GOT3 (cell line): ENCODE measurements at regions not wholly inside any gene's neighbourhood (a gene's known extent, or its start where the extent isn't known, plus 50 kb on each side); places are given as distances from the start of the nearest gene placed in this dataset.

Experiments
- DNase-seq: peaks from one replicate; lab custom pipeline; 2025; ENCODE audit warnings: mixed read lengths; lab: John Stamatoyannopoulos, UW

DNA sequence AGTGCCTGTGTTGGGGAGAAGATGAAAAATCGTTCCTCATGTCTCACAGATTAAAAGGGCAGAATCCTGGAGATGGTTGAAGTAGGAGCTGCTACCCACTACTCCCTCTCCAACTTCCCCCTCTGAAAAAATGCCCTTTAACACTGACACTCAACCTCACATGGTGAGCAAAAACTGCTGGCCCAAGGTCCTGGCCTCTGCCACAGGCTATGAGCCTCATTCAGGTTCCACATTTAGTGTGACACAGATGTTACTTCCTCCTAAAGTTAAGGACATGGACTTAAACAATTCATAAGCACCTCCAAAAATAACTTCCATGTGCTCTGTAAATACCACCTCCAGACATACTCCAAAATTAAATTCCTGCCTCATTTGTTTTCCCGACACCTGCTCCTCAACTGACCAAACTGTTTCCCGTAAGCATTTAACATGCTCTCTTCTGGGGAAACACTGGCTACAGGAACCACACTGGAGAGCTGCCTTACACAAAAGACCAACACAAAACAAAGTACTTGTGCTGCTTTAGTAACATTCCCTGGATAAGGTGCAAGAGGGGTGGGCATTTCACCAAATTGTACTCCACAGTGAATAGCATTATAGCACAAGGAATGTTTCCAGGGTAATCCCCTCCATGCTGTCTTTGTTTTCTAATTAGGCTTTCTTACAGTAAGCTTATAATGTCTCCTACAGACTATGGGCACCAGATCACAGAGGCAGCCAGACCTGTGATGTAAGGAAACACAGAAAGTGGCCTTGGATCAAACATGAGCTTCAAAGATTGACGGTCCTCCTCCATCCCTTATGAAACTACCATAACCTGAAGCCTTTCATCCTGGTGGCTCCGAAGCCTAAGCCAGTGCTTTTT lies 57.0 kb downstream of the PHLDA1 start:
- no peak for DNase-seq

DNA sequence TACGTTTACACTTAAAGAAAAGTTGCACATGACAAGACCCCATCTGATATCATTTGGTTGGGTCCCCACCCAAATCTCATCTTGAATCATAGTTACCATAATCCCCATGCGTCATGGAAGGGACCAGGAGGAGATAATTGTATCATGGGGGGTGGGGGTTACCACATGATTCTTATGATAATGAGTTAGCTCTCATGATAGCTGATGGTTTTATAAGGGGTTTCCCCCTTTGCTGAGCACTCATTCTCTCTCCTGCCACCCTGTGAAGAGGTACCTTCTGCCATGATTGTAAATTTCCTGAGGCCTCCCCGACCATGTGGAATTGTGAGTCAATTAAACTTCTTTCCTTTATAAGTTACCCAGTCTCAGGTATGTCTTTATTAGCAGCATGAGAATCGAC lies 60.3 kb downstream of the PHLDA1 start:
- no peak for DNase-seq

DNA sequence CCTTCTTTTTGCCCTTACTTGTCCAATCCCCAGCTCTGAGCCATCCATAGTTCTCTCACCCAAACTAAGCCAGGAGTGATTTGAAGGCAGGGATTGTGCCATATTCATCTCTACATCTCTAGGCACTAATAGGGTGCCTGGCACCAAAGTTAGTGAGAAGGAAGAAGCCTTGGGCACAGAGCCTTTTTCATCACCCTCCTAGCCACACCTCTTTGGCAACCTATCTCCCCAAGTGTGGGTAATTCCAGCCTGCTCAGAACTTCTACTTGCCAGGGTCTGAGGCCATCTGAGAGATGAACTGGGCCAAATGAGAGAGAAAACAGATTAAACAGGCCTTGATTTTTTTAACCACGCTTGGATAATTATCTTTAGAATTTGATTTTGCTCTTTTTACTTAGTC lies 61.3 kb downstream of the PHLDA1 start:
- DNase-seq: no peak

DNA sequence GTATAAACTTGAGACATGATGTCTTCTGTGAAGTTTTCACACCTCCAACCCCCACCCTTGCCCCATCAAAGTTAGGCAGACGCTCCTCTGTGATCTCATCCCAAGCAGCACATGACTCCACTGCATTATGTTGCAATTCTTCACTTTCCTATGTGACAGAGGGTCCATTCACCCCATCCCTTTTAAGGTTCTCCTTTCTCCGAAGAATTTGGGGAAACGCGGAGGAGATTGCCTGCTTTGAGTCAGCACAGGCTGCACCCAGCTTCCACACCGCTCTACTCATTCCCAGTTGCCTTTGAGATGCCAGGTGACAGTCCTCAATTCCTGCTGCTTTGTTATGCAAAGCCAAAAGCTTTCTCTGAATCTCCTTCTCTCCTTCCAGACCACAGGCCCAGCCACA lies 61.8 kb downstream of the PHLDA1 start:
- DNase-seq: no peak

DNA sequence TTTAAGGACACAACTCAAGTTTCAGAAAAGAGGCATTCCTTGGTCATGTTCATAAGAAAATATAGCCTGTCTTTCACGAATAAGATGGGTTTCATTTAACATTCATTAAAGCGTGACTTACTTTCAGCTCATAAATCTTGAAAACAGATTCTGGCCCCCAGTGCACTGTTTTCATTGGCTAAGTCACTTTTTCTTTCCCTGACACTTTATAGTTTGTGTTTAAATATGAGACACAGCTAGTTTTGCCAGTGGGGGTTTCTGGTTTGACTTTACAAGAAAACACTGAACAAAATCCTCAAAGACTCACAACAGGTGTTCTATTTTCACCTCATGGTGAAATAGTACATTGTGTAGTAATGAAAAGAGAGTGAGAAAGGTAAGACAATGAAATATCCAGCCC lies 65.9 kb downstream of the PHLDA1 start:
- DNase-seq: no peak

DNA sequence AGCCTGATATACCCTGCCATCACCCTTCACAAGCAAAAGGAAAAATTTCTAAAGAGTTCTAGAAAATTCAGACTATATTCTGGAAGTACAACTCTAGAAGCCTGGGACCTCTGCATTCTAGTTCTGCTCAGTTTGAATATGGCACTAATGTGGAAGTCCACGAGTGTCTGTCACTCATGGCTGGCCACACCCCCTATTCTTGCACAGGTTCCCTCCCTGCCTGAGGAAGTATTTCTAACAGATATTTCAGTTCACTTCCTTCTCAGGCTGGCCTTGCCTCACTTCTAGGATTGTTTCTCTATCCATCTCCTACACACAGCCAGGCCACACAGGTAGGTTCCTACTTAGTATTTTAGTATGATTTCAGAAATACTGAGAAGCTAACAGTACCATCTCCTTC lies 67.4 kb downstream of the PHLDA1 start:
- DNase-seq: no peak

DNA sequence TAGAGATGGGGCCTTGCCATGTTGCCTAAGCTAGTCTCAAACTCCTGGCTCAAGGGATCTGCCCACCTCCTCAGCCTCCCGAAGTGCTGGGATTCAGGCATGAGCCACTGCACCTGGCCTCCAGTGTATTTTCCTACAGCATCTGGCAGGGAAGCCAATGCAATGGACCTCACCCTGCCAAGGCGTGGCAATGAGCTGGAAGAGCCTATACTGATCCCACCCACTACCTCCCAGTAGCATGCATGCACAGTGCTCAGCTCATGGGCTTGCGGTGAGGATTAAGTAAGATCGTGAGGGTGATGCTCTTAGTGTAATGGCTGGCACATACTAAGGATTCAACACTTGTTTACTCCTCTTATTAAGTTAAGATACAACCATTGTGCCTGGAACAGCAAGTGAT lies 69.7 kb downstream of the PHLDA1 start:
- no peak for DNase-seq

DNA sequence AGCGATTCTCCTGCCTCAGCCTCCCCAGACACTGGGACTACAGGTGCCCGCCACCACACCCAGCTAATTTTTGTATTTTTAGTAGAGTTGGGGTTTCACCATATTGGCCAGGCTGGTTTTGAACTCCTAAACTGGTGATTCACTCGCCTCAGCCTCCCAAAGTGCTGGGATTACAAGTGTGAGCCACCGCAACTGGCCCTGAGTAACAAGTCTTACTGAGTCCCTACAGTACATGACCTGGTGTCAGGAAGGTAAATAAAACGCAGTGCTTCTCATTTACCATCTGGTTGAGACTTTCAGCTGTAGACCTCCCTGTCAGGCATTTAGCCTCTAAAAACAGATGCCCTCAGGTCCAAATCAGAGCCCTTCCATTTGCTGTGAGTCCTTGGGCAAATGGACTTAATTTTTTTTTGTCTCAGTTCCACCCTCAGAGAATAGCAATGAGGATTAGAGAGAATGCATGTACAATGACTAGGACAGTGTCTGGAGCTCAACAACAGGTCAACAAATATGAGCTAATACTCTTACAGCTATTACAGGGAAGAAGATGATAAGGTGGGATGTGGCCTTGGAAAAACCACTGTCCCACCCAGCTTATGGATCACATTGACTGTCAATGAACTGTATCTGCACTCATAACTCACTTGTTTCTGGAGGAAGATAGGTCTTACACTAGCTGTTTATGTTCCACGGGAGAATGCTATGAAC lies 70.5 kb downstream of the PHLDA1 start:
- DNase-seq: no peak

DNA sequence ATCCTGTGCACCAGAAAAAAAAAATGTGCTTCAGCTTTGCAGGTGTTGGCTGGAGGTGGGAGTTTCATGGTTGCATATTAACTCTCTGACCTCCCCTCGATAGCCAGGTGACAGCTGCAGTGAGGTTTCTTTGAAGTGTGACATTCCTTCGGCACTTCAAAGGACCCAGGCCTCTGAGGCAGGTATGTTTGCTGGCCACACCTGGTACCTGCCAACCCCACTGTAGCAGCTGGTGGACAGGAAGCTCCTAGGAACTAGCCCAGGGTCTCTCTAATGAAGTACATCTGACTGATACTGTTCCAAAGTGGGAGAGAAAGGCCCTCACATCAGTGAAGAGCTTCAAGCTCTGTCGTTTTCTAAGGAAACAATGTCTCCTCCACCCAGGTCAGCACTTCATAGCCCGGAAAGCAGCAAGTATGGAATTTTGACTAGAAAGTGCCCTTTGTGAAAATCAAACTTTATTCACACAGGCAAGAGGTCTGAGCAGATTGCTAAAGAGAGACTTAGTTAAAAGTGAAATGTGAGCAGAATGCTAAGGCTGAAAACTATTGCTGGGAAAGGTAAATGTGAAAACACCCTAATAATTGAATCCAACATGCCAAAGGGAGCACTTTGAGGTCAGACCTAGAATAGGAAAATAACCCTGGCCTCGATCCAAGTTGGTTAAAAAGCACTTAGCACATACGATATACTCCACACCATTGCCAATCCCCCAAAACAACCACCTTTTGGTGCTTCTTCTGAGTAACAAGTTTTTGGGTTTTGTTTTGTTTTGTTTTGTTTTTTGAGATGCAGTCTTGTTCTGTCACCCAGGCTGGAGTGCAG lies 71.3 kb downstream of the PHLDA1 start:
- DNase-seq: no peak

DNA sequence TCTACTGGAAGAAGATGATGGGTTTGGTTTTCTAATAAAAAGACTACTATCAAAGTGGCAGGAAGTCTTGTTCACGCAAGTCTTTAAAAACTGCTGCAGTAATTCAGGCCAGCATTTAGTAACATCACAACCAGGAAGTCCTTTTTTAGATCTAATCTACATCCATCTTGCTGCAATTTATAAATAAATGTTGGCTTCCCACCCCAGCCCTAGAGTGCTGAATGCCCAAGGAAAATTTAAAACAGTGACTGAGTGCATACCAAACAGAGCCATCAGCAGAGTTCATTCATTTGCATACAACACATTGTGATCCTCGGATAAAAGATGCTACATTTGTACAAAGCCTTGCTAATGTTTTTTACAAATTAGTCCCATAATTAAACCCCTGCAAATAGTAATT lies 72.1 kb downstream of the PHLDA1 start:
- no peak for DNase-seq

DNA sequence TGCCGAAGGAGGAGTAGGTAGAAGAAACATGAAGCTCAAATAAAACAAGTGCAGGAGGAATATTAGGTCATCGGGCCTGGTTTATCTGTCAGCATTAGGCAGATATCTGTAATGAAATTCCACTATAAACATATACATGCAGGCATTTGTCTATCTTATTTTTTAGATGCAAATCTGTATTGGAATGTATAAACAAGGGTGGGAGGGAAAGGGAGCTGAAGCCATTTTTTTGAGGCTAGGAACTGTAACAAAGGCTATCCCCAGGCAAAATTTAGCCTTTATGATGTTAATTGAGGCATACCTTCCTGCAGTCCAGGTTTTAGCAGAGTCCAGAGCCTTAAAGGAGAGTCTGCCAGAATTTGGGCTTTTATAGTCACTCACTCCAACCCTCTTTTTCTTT lies 72.5 kb downstream of the PHLDA1 start:
- no peak for DNase-seq

DNA sequence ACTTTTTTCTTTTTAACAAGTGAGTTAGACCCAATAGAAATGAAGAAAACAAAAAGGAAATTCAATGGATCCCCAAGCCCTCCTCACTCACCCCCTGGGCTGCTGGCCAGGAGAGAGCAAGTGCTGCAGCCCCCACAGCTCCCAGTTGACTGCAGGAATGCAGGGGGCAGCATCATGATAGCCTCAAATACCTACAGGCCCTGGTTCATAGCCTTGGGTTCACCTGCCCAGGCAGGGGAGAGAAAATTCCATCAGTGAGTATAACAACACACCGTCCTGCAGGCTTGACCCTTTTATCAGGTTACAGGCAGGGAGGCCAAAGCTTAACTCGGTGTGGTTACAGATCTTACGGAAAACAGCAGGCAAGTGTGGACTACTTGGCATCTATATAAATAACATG lies 76.3 kb downstream of the PHLDA1 start:
- no peak for DNase-seq

DNA sequence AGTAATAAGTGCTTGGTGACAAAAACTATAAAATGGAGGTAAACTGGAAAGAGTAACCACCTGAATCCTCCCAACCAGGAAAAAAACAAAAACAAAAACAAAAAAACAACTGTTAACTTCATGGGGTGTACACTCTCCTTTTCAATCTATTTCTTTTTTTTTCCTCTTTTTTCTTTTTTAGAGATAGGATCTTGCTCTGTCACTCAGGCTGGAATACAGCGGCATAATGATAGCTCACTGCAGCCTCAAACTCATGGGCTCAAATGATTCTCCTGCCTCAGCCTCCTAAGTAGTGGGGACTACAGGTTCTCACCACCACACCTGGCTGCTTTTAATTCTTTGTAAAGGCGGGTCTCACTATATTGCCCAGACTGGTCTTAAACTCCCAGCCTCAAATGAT lies 76.8 kb downstream of the PHLDA1 start:
- DNase-seq: no peak

DNA sequence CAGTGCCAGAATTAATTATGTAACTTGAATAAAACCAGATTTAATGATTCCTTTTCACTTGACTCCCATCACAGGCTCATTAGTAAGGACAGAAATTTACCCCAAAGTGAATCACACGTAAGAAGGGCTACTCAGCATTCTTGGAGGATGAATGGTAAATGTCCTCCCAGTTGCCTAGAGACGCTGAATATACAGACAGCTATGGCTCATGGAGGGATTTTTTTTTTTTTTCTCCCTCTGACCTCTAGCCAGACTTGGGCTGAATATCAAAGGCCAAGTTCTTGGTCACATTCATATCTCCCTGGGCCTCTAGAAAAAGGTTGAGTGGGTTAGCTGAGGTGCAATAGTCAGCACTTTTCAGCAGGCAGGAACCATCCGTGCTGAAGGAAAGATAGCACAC lies 77.5 kb downstream of the PHLDA1 start:
- DNase-seq: no peak

DNA sequence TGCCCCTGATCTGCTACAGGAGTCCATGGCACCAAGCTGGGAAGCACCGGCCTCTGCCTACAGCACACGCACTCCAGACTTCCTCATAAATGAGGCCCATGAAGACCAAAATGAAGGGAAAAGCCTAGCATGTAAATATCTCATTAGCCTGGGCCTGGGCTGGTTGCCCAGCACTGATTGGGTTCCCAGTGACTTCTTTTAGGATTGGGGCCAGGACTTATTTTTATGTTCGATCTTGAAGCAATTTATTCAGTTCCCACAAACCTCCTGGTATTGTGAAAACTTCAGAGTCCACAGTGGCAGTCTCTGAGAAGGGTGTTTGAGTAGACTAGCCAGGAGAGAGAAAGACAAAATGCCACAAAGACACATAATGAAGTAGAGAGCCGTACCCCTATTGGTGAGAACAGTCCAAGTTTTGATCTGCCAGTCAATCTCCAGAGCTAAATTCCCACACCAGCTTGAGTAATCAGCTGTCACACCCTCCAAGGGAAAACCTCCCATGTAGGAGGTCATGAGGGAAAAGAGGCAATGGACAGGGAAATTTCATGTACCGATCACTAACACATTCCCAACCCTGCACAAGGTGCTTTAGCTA lies 78.2 kb downstream of the PHLDA1 start:
- DNase-seq: no peak

DNA sequence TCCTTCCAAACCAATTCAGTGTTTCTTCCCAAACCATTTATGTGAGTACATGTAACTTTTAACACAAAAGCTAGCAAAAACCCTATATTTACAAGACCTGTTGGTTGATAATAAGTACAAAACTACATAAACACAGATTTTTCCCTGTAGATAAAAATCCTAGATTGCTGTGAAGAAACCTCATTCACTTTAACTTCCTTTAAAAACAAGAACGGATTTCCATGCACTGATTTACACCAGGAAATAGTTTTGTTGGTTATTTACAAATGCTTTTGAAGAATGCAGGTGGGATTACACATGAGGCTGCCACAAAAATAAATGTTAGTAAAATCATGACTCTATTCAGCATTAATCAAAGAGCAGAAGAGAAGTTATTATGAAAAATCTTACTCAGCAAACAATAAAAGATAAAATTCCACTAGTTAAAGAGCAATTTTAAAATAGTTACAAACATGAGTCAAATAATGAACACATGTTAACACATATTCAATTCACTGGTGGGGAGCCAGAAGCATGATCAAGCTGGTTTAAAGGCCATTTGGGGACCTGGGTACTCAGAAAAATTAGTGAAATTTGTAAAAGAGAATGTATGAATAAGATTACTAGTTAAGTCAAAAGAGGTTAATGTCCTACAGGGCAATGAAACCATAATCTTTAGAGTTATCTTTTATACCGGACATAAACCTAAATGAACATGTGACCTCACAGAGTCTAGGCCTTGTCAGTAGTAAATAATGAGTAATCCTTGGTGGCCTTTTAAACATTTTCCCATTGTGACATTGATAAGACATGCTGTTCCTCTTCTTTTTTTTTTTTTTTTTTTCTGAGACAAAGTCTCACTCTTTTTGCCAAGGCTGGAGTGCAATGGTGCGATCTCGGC lies 79.9 kb downstream of the PHLDA1 start:
- no peak for DNase-seq

DNA sequence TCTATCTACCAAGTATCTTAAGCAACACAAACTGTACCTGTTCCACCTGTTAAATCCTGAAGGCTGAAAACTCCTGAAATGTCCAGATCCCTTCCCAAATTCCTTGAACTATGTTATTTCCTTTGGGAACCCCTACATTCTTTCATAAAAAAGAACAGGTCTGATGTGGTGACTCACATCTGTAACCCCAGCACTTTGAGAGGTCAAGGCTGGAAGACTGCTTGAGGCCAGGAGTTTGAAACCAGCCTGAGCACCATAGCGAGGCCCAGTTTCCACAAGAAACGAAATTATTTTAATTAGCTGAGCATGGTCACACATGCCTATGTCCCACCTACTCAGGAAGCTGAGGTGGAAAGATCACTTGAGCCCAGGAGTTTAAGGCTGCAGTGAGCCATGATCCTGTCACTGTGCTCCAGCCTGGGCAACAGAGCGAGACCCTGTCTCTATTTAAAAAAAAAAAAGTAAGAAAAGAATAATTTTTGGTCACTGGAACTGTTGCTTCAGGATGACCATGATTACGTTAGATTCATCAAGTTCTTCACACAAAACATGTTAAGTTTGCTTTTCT lies 84.3 kb downstream of the PHLDA1 start:
- DNase-seq: no peak

DNA sequence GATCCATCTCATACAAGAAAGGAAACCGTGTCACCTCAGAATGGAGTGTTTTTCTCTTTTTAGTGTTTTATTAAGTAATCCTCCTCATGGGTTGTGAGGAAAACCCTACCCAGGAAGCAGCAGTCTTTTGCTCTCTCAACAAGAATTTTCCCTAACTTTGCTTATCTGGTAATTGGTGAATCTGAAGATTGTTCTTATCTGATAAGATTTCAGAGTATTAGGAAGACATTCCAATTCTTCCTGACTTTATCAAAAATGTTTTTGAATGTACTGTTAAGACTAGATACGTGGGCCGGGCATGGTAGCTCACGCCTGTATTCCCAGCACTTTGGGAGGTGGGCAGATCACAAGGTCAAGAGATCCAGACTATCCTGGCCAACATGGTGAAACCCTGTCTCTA lies 86.0 kb downstream of the PHLDA1 start:
- DNase-seq: no peak

DNA sequence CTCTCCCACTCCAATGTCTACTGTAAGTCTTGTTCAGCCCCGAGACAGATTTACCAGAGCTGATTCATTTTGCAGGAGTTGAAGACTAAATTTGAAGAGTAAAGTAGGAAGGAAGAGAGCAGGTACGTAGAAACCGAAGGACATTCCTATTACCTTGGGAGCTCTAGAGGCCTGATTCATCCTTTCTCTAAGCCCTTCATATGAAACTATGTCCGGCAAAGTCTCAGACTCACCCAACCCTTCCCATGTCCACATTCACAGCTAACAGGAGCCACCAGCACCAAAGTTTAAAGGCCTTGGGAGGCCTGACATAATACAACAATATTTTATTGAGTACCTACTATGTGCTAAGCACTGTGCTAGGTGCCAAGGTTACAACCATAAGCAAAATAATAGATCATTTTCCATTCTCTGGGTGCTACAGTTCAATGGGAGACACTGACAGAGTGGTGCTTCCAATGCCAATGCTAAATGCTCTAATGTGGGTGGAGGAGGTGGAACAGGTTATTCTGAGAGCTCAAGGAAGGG lies 86.6 kb downstream of the PHLDA1 start:
- DNase-seq: no peak

DNA sequence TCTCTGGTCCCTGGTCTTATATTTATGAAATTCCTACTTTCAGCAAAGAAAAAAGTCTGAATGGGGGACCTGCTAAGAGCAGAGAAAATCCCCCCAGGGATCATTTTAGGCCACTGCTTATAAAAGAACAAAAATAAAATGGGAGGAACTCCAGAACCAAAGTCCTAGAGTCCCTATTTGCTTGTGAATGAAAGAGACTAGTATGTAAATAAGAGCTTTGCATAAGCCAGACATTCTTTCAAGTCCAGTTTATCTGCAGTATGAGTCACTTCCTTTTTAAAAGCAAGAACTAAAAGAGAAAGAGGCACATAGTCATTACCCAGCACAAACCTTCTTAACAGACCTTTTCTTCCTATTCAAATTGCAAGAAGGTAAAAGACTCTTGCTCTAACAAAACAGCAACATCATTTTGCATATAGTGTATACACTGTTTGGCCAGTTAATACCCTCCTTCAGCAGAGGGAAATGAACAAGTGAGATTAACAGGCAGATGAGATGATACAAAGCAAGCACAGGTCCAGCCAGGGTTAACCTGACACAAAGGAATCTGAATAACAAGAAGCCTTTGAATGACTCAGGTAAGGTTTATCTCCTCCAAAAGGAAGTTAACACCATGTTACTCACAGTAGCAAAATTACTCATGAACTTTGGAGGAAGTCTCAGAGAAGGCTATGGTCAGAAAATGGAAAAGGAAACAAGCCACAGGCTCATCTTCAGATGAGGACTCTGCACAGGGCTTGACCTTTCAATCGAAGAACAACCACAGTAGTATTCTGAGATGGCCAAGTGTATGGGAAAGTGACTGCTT lies 87.3 kb downstream of the PHLDA1 start:
- DNase-seq: no peak
